HepG2 (cell line): ENCODE measurements at regions not wholly inside any gene's neighbourhood (a gene's known extent, or its start where the extent isn't known, plus 50 kb on each side); places are given as distances from the start of the nearest gene placed in this dataset.

ENCODE experiments used
- ATAC-seq: fragments of 200-7000 bp; cut with Tn5 transposase; 3 replicates; pipeline ENCODE4 v1.9.1; 2020; ENCODE audit warnings: mild to moderate bottlenecking, moderate library complexity
- BruUV-seq: library from RNA; stranded (reverse); fragments of 400-500 nt; replicated peaks from 2 replicates; lab custom pipeline; 2021; lab: Mats Ljungman, UMichigan
- CTCF ChIA-PET: fragments of 300-600 bp; formaldehyde crosslinking; extraction: SDS; loops from one replicate; lab custom pipeline; 2021; ENCODE audit warnings: low total read pairs, inconsistent platforms, low intra/inter-chr PET ratio; lab: Yijun Ruan, JAX
- POLR2A ChIA-PET: fragments of 350-600 bp; sonication (Branson Sonifier 250); formaldehyde crosslinking; loops from one replicate; lab custom pipeline; 2020; ENCODE audit warnings: antibody characterized with exemption, inconsistent platforms; lab: Yijun Ruan, JAX
- DNase-seq: peaks from one replicate; pipeline ENCODE4 v3.0.0-alpha.2; 2015; ENCODE audit warnings: low spot score
- FAIRE-seq: peaks from 3 replicates; lab custom pipeline; 2011; peaks lifted over from hg19 to GRCh38; lab: Jason Lieb, UNC
- H2AFZ ChIP-seq: one replicate; pipeline ENCODE4 v1.6.1; 2011; ENCODE audit warnings: low read length, inconsistent platforms
- H3K27ac ChIP-seq: fragments of 300-600 bp; 3 replicates; pipeline ENCODE4 v1.8.0; 2011; ENCODE audit warnings: mixed run types, mild to moderate bottlenecking, mixed read lengths, low read length, inconsistent platforms; ENCODE audit not compliant: insufficient read depth; ENCODE audit errors: extremely low read length
- H3K27me3 ChIP-seq, 2 experiments: fragments of 200-600 bp in 1 of 2; 2 replicates in 1 of 2; 3 replicates in 1 of 2; pipeline versions ENCODE4 v1.6.0 to v1.8.0; 2011; ENCODE audit warnings: low read length in 2 of 2, mild to moderate bottlenecking in 2 of 2, moderate library complexity in 2 of 2, inconsistent platforms in 1 of 2; ENCODE audit not compliant: insufficient read depth in 2 of 2, control insufficient read depth in 1 of 2
- H3K36me3 ChIP-seq, 2 experiments: fragments of 200-600 bp in 1 of 2; replicated peaks in 1 of 2; 2 replicates in 1 of 2; 3 replicates in 1 of 2; pipeline versions ENCODE4 v1.5.1 to v1.8.0; 2011; ENCODE audit warnings: low read length in 2 of 2, inconsistent platforms in 1 of 2; ENCODE audit not compliant: insufficient read depth in 2 of 2, control insufficient read depth in 1 of 2
- H3K4me1 ChIP-seq: 2 replicates; pipeline ENCODE4 v1.5.1; 2012; ENCODE audit warnings: low read length, inconsistent platforms; ENCODE audit not compliant: insufficient read depth
- H3K4me2 ChIP-seq: 2 replicates; pipeline ENCODE4 v1.6.0; 2011; ENCODE audit warnings: low read depth, low read length, inconsistent platforms
- H3K4me3 ChIP-seq, 3 experiments: fragments of 200-600 bp in 1 of 3; sonication (generic), shearing (Covaris generic) in 1 of 3; replicated peaks in 1 of 3; 2 replicates each; pipeline ENCODE4 v1.5.1; 2011 to 2016; ENCODE audit warnings: low read length in 3 of 3, inconsistent platforms in 2 of 3, low read depth in 2 of 3, mild to moderate bottlenecking in 2 of 3, control low read depth in 1 of 3, mixed read lengths in 1 of 3; ENCODE audit not compliant: insufficient read depth in 1 of 3
- H3K79me2 ChIP-seq: one replicate; pipeline ENCODE4 v1.6.1; 2011; ENCODE audit warnings: low read length, inconsistent platforms; ENCODE audit not compliant: insufficient read depth
- H3K9ac ChIP-seq: 2 replicates; pipeline ENCODE4 v1.6.0; 2011; ENCODE audit warnings: mild to moderate bottlenecking, low read depth, low read length, inconsistent platforms; ENCODE audit not compliant: insufficient read depth
- H3K9me3 ChIP-seq: 2 replicates; pipeline ENCODE4 v1.5.1; 2012; ENCODE audit warnings: mild to moderate bottlenecking, low read length
- H4K20me1 ChIP-seq: 2 replicates; pipeline ENCODE4 v1.6.0; 2011; ENCODE audit warnings: inconsistent platforms, mild to moderate bottlenecking, low read length, moderate library complexity; ENCODE audit not compliant: insufficient read depth
- FOXA1 ChIP-seq, 2 experiments: fragments of 450-650 bp in 1 of 2; sonication (generic) in 1 of 2; formaldehyde crosslinking in 1 of 2; IDR thresholded peaks; 2 replicates each; pipeline versions ENCODE4 v1.4.0 to v1.6.1; 2016 to 2020; ENCODE audit warnings: missing genetic modification reagents in 1 of 2
- GATAD2A ChIP-seq: IDR thresholded peaks from 2 replicates; pipeline ENCODE4 v1.6.1; 2016
- IKZF4 ChIP-seq: sonication (generic); formaldehyde crosslinking; IDR thresholded peaks from 2 replicates; pipeline ENCODE4 v1.5.1; 2020; ENCODE audit warnings: borderline replicate concordance, mild to moderate bottlenecking, low read depth, missing genetic modification reagents; ENCODE audit errors: not compliant biosample characterization
- KMT2A ChIP-seq: sonication (generic); formaldehyde crosslinking; IDR thresholded peaks from 2 replicates; pipeline ENCODE4 v1.4.0; 2020; ENCODE audit warnings: missing genetic modification reagents
- LRRFIP1 ChIP-seq: sonication (generic); formaldehyde crosslinking; conservative IDR thresholded peaks from 2 replicates; pipeline ENCODE4 v1.4.0; 2020; ENCODE audit warnings: missing genetic modification reagents
- SAFB2 ChIP-seq: sonication (generic); formaldehyde crosslinking; IDR thresholded peaks from 2 replicates; pipeline ENCODE4 v1.5.1; 2020; ENCODE audit warnings: missing genetic modification reagents, low read depth, mild to moderate bottlenecking, borderline replicate concordance
- TCF7L2 ChIP-seq: IDR thresholded peaks from 2 replicates; pipeline ENCODE4 v1.6.1; 2011; ENCODE audit warnings: mild to moderate bottlenecking, low read depth, low read length, moderate library complexity
- ZBTB46 ChIP-seq: sonication (generic); formaldehyde crosslinking; IDR thresholded peaks from 2 replicates; pipeline ENCODE4 v1.4.0; 2020; ENCODE audit warnings: mild to moderate bottlenecking, missing genetic modification reagents, borderline replicate concordance
- ZNF263 ChIP-seq: sonication (generic); formaldehyde crosslinking; IDR thresholded peaks from 2 replicates; pipeline ENCODE4 v1.4.0; 2020; ENCODE audit warnings: missing genetic modification reagents
- ZNF292 ChIP-seq: sonication (generic); formaldehyde crosslinking; IDR thresholded peaks from 2 replicates; pipeline ENCODE4 v1.8.1; 2022; ENCODE audit warnings: mild to moderate bottlenecking, low read depth, missing genetic modification reagents, borderline replicate concordance
- ZNF558 ChIP-seq: sonication (generic); formaldehyde crosslinking; IDR thresholded peaks from 2 replicates; pipeline ENCODE4 v1.9.0; 2022; ENCODE audit warnings: mild to moderate bottlenecking, missing genetic modification reagents, borderline replicate concordance
- ZNF841 ChIP-seq: sonication (generic); formaldehyde crosslinking; IDR thresholded peaks from 2 replicates; pipeline ENCODE4 v1.8.1; 2023; ENCODE audit warnings: missing genetic modification reagents, borderline replicate concordance
- WGBS: methylation state at CpG from one replicate; pipeline ENCODE4 v1.1.6; 2017; ENCODE audit warnings: low lambda C conversion rate; 5-methylcytosine and 5-hydroxymethylcytosine counted together
- in situ Hi-C: cut with HindIII; loops from 2 replicates; pipeline ENCODE4 v1.10.0; 2017; ENCODE audit warnings: low pct_unique_long_range_greater_than_20kb; ENCODE audit not compliant: extremely low pct_ligation_motif_present
- intact Hi-C: fragments of 100-400 bp; cut with micrococcal nuclease; formaldehyde crosslinking; loops from one replicate; pipeline ENCODE4 v1.10.0; 2022; ENCODE audit not compliant: unreplicated experiment
- TF ChIP-seq, protein P1 (sequence below): sonication (generic); formaldehyde crosslinking; IDR thresholded peaks from 2 replicates; pipeline ENCODE4 v1.8.0; 2022; ENCODE audit warnings: missing genetic modification reagents, low read depth, mild to moderate bottlenecking, borderline replicate concordance
- TF ChIP-seq, protein P2 (sequence below): sonication (generic); formaldehyde crosslinking; IDR thresholded peaks from 2 replicates; pipeline ENCODE4 v1.5.0; 2020; ENCODE audit warnings: missing genetic modification reagents

DNA sequence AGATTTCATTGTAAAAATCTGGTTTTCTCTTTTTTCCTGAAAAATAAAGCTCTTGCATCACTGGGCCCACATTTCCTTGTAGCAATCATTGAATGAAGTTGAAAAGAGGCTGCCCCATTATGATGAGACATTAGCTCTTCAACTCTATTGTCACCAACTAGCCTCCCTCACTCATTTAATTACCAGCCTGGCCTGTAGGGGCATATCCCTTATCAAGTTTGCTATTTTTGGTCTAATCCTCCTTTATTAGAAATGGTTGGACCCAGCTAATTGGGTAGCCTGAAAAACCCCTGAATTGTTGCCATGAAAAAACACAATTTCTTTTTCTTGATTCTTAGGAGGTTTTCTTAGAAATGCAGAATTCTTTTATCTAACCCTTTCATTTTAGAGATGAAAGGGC, 164.6 kb upstream of the CASK start:
- Histone ChIP-seq H3K4me3 (no peak overlapping the region), H3K27ac (no peak overlapping the region), H2AFZ (no peak overlapping the region)
- DNase-seq (no peak), FAIRE-seq (no peak)
- CTCF ChIA-PET = no interaction called here
- intact Hi-C loops = no loop called here
- no peak for TF ChIP-seq KMT2A (CRISPR knock-in tag)
- TF ChIP-seq, all 625 proteins: peak for 0
- Histone ChIP-seq H4K20me1 (no peaks in the 10 kb centered on the region), H3K4me1 (no peaks in the 10 kb centered on the region), H3K4me2 (no peak overlapping the region), H3K9me3 (no peaks in the 10 kb centered on the region), H3K27me3 (no peaks in the 10 kb centered on the region), H3K79me2 (no peaks in the 10 kb centered on the region), H3K36me3 (no peaks in the 10 kb centered on the region), H3K9ac (no peak overlapping the region)
- no TSS peak for BruUV-seq
- no peak for ATAC-seq
- in situ Hi-C loops = no loop called here
- POLR2A ChIA-PET = no interaction called here

DNA sequence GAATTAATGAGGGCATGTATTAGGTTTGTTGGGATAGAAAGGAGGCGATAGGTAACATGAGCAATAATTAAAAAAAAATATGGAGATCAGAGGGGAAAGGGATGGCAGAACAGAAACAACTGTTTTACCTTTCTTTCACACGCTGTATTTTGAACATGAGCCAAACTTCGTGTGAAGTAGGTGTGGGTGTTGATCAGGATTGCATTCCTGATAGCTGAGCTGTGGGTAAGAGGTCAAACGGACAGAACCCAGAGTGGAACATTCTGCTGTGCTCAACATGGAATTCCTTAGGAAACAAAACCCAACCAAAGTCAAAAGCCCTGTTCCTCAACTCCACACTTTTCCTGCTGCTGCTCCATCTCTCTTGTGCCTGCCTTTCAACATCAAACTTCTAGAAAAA, 162.5 kb upstream of the CASK start:
- no peaks in the 10 kb centered on the region for H3K9me3 ChIP-seq
- POLR2A ChIA-PET = no interaction called here
- ATAC-seq (no peak), DNase-seq (no peak), FAIRE-seq (no peak)
- no peaks in the 10 kb centered on the region for H3K4me1 ChIP-seq
- H3K79me2 ChIP-seq = no peaks in the 10 kb centered on the region
- H3K9ac ChIP-seq = no peak overlapping the region
- BruUV-seq = no TSS peak
- no peaks in the 10 kb centered on the region for H3K27me3 ChIP-seq
- no peaks in the 10 kb centered on the region for H3K36me3 ChIP-seq
- H4K20me1 ChIP-seq = no peaks in the 10 kb centered on the region
- H3K4me3 ChIP-seq = no peak overlapping the region
- H3K27ac ChIP-seq = no peak overlapping the region
- no peak overlapping the region for H3K4me2 ChIP-seq
- intact Hi-C loops (no loop called here), in situ Hi-C loops (no loop called here)
- CTCF ChIA-PET = no interaction called here
- no peak overlapping the region for H2AFZ ChIP-seq
- WGBS = 0% methylated on average over 4 of the region's 4 CpGs
- no peak for TF ChIP-seq ZNF841 (CRISPR knock-in tag)
- no peak for TF ChIP-seq ZNF292 (CRISPR knock-in tag)
- TF ChIP-seq ZNF558 (CRISPR knock-in tag) = no peak
- no peak for TF ChIP-seq SAFB2 (CRISPR knock-in tag)
- TF ChIP-seq ZNF263 (CRISPR knock-in tag) = no peak
- no peak for TF ChIP-seq IKZF4 (CRISPR knock-in tag)
- TF ChIP-seq LRRFIP1 (CRISPR knock-in tag) = no peak
- TF ChIP-seq, protein P1, sequence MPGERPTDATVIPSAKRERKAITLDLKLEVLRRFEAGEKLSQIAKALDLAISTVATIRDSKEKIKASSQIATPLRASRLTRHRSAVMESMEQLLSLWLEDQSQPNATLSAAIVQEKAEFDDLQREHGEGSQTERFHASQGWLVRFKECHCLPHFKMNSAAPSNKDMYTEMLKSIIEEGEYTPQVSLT (CRISPR knock-in tag) = no peak
- TF ChIP-seq FOXA1 (IDR thresholded peaks at IDR 0.05) = no peak
- TF ChIP-seq FOXA1 (CRISPR knock-in tag; IDR thresholded peaks at IDR 0.05) = no peak
- TF ChIP-seq, protein P2, sequence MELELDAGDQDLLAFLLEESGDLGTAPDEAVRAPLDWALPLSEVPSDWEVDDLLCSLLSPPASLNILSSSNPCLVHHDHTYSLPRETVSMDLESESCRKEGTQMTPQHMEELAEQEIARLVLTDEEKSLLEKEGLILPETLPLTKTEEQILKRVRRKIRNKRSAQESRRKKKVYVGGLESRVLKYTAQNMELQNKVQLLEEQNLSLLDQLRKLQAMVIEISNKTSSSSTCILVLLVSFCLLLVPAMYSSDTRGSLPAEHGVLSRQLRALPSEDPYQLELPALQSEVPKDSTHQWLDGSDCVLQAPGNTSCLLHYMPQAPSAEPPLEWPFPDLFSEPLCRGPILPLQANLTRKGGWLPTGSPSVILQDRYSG = no peak
- TF ChIP-seq GATAD2A (CRISPR knock-in tag) = no peak
- no peak for TF ChIP-seq ZBTB46 (CRISPR knock-in tag)
- TF ChIP-seq TCF7L2 = no peak
